ENCODE measurements at regions not wholly inside any gene's neighbourhood (a gene's known extent, or its start where the extent isn't known, plus 50 kb on each side); places are given as distances from the start of the nearest gene placed in this dataset.

- TF ChIP-seq CTCF (IDR thresholded peaks at IDR 0.05; ENCODE audit: low read depth, low read length) (no peak), MAX (IDR thresholded peaks at IDR 0.05; ENCODE audit: low read depth, low read length) (no peak)
Observed at GRCh38 chr1:29876441-29876840, 640.1 kb downstream of the PTPRU start.

All from NB4 (cell line).